GM21367 (cell line): ENCODE measurements at regions not wholly inside any gene's neighbourhood (a gene's known extent, or its start where the extent isn't known, plus 50 kb on each side); places are given as distances from the start of the nearest gene placed in this dataset.

Experiments used
- ATAC-seq: cut with Tn5 transposase; IDR thresholded peaks from one replicate; pipeline ENCODE4 v1.9.1; 2021; ENCODE audit not compliant: unreplicated experiment

- no peak for ATAC-seq
Observed at GRCh38 chr18:78087338-78087737, 837.7 kb downstream of the GALR1 start.

- ATAC-seq: no peak
Observed at GRCh38 chr18:78090584-78090983, 840.9 kb downstream of the GALR1 start.

GRCh38 chr18:78092901-78093300 is 843.3 kb downstream of the GALR1 start:
- no peak for ATAC-seq

GRCh38 chr18:78099979-78100588 is 850.4 kb downstream of the GALR1 start:
- no peak for ATAC-seq

GRCh38 chr18:78101091-78101490 is 851.4 kb downstream of the GALR1 start:
- no peak for ATAC-seq

GRCh38 chr18:78102135-78102534 is 852.5 kb downstream of the GALR1 start:
- ATAC-seq: no peak

GRCh38 chr18:78105611-78106010 is 856.0 kb downstream of the GALR1 start:
- no peak for ATAC-seq

GRCh38 chr18:78106946-78107345 is 857.3 kb downstream of the GALR1 start:
- ATAC-seq: no peak

GRCh38 chr18:78107363-78107762 is 857.7 kb downstream of the GALR1 start:
- no peak for ATAC-seq

GRCh38 chr18:78108554-78108953 is 858.9 kb downstream of the GALR1 start:
- no peak for ATAC-seq

- no peak for ATAC-seq
Observed at GRCh38 chr18:78113136-78113939, 863.7 kb downstream of the GALR1 start.

GRCh38 chr18:78113940-78114251 is 864.2 kb downstream of the GALR1 start:
- ATAC-seq: no peak

- no peak for ATAC-seq
Observed at GRCh38 chr18:78115896-78116561, 863.6 kb upstream of the SALL3 start.

GRCh38 chr18:78123144-78123909 is 856.3 kb upstream of the SALL3 start:
- no peak for ATAC-seq

GRCh38 chr18:78123926-78124797 is 855.5 kb upstream of the SALL3 start:
- no peak for ATAC-seq

GRCh38 chr18:78125206-78125896 is 854.3 kb upstream of the SALL3 start:
- ATAC-seq: no peak

- ATAC-seq: no peak
Observed at GRCh38 chr18:78126106-78126505, 853.5 kb upstream of the SALL3 start.

- no peak for ATAC-seq
Observed at GRCh38 chr18:78126536-78126935, 853.1 kb upstream of the SALL3 start.

GRCh38 chr18:78127041-78127440 is 852.6 kb upstream of the SALL3 start:
- no peak for ATAC-seq

- no peak for ATAC-seq
Observed at GRCh38 chr18:78128004-78128403, 851.6 kb upstream of the SALL3 start.
